Astrocyte (in vitro differentiated cells and primary cell): ENCODE measurements at regions not wholly inside any gene's neighbourhood (a gene's known extent, or its start where the extent isn't known, plus 50 kb on each side); places are given as distances from the start of the nearest gene placed in this dataset.

Experiments
- CTCF ChIP-seq: IDR thresholded peaks from 2 replicates; pipeline ENCODE4 v1.5.1; 2011; ENCODE audit warnings: low read depth, mild to moderate bottlenecking, inconsistent platforms, low read length, moderate library complexity; ENCODE audit not compliant: insufficient read depth
- EZH2 ChIP-seq: IDR thresholded peaks from 2 replicates; pipeline ENCODE4 v1.6.1; 2012; ENCODE audit warnings: mild to moderate bottlenecking, low read length, inconsistent platforms; ENCODE audit not compliant: insufficient read depth

GRCh38 chr14:43105305-43105704, 1401.8 kb downstream of the FSCB start:
- TF ChIP-seq CTCF (no peak), EZH2 (no peak)
